Gastrocnemius medialis (tissue), 4 donors: ENCODE measurements at regions not wholly inside any gene's neighbourhood (a gene's known extent, or its start where the extent isn't known, plus 50 kb on each side); places are given as distances from the start of the nearest gene placed in this dataset.

Experiments used
- POLR2A ChIP-seq, 2 donors: fragments of 450-650 bp; IDR thresholded peaks; one replicate each; pipeline ENCODE4 v1.6.1; 2017; ENCODE audit warnings: antibody characterized with exemption in 2 of 2, mild to moderate bottlenecking in 2 of 2, moderate library complexity in 2 of 2
- TF ChIP-seq, protein P1 (sequence below), 5 experiments: fragments of 450-650 bp in 3 of 5; fragments of 200-600 bp in 2 of 5; sonication (generic) in 2 of 5; IDR thresholded peaks in 4 of 5; conservative IDR thresholded peaks in 1 of 5; 1 replicate in 4 of 5; 2 replicates in 1 of 5; pipeline ENCODE4 v1.5.1; 2016 to 2019; ENCODE audit warnings: antibody characterized with exemption in 5 of 5, mild to moderate bottlenecking in 3 of 5, moderate library complexity in 3 of 5

- TF ChIP-seq, protein P1, sequence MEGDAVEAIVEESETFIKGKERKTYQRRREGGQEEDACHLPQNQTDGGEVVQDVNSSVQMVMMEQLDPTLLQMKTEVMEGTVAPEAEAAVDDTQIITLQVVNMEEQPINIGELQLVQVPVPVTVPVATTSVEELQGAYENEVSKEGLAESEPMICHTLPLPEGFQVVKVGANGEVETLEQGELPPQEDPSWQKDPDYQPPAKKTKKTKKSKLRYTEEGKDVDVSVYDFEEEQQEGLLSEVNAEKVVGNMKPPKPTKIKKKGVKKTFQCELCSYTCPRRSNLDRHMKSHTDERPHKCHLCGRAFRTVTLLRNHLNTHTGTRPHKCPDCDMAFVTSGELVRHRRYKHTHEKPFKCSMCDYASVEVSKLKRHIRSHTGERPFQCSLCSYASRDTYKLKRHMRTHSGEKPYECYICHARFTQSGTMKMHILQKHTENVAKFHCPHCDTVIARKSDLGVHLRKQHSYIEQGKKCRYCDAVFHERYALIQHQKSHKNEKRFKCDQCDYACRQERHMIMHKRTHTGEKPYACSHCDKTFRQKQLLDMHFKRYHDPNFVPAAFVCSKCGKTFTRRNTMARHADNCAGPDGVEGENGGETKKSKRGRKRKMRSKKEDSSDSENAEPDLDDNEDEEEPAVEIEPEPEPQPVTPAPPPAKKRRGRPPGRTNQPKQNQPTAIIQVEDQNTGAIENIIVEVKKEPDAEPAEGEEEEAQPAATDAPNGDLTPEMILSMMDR (IDR thresholded peaks at IDR 0.05 in 4 of 5, conservative IDR thresholded peaks at IDR 0.05 in 1 of 5): no peak
- TF ChIP-seq POLR2A (IDR thresholded peaks at IDR 0.05): no peak
Observed at GRCh38 chr10:32139223-32140073, 83.2 kb upstream of the KIF5B start.
